Fibroblast of villous mesenchyme (primary cell): ENCODE measurements at regions not wholly inside any gene's neighbourhood (a gene's known extent, or its start where the extent isn't known, plus 50 kb on each side); places are given as distances from the start of the nearest gene placed in this dataset.

Experiments used
- DNase-seq: peaks from one replicate; pipeline ENCODE4 v3.0.0-alpha.2; 2010; ENCODE audit warnings: low read depth
- H3K4me3 ChIP-seq: 2 replicates; pipeline ENCODE4 v1.5.1; 2011; ENCODE audit warnings: low read depth, mild to moderate bottlenecking, low read length
- CTCF ChIP-seq: IDR thresholded peaks from 2 replicates; pipeline ENCODE4 v1.5.1; 2012; ENCODE audit warnings: low read depth, mild to moderate bottlenecking, low read length; ENCODE audit not compliant: insufficient read depth

GRCh38 chr4:171202908-171203307, 610.3 kb upstream of the GALNTL6 start:
- no peak for TF ChIP-seq CTCF
- no peak for DNase-seq
- no peak overlapping the region for H3K4me3 ChIP-seq

DNA sequence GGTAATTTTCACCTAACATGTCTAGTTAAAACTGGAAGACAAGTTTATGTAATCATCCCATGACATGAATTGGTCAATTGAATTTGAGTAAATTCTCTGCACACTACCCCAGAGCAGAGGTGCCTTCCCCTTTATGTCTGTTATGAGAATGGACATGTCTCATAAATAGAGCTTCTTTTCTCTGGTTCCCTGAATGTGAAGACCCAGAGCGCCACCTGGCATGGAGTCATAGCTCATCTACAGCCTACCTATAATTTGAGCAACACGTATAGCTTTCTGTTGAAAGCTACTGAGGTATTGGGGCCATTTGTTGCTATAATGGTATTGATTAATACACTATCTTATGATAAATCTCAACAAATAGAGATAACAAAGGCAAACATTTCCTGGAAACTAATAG, 626.5 kb upstream of the GALNTL6 start:
- H3K4me3 ChIP-seq: no peak overlapping the region
- no peak for TF ChIP-seq CTCF
- DNase-seq: no peak

GRCh38 chr4:171181090-171181489, 632.1 kb upstream of the GALNTL6 start:
- no peak overlapping the region for H3K4me3 ChIP-seq
- TF ChIP-seq CTCF: no peak
- no peak for DNase-seq

- TF ChIP-seq CTCF: no peak
- DNase-seq: no peak
- H3K4me3 ChIP-seq: no peak overlapping the region
Observed at GRCh38 chr4:171170671-171171070, 642.5 kb upstream of the GALNTL6 start.

- no peak for TF ChIP-seq CTCF
- H3K4me3 ChIP-seq: no peak overlapping the region
- no peak for DNase-seq
Observed at GRCh38 chr4:171169396-171169795, 643.8 kb upstream of the GALNTL6 start.

GRCh38 chr4:171162478-171162877, 650.7 kb upstream of the GALNTL6 start:
- TF ChIP-seq CTCF: no peak
- no peak overlapping the region for H3K4me3 ChIP-seq
- no peak for DNase-seq

GRCh38 chr4:171157462-171158082, 655.6 kb upstream of the GALNTL6 start:
- no peak for DNase-seq
- TF ChIP-seq CTCF: no peak
- no peak overlapping the region for H3K4me3 ChIP-seq
